AG04450 (cell line): ENCODE measurements at regions not wholly inside any gene's neighbourhood (a gene's known extent, or its start where the extent isn't known, plus 50 kb on each side); places are given as distances from the start of the nearest gene placed in this dataset.

ENCODE experiments used
- CTCF ChIA-PET: fragments of 300-600, 350-600 bp; formaldehyde crosslinking; extraction: SDS; loops from one replicate; lab custom pipeline; 2022; ENCODE audit warnings: antibody characterized with exemption, inconsistent platforms; lab: Charles Lee
- POLR2A ChIA-PET: fragments of 350-600 bp; formaldehyde crosslinking; extraction: SDS; loops from one replicate; lab custom pipeline; 2021; ENCODE audit warnings: antibody characterized with exemption, inconsistent platforms; lab: Yijun Ruan, JAX
- DNase-seq: peaks from one replicate; pipeline ENCODE4 v3.0.0-alpha.2; 2011; ENCODE audit warnings: low read depth, low spot score
- H3K27ac ChIP-seq: one replicate; pipeline ENCODE4 v1.5.1; 2012; ENCODE audit warnings: low read depth, low read length, control low read depth
- H3K27me3 ChIP-seq: one replicate; pipeline ENCODE4 v1.6.0; 2012; ENCODE audit warnings: low read length; ENCODE audit not compliant: control insufficient read depth, insufficient read depth
- H3K4me3 ChIP-seq: 2 replicates; pipeline ENCODE4 v1.5.1; 2011; ENCODE audit warnings: mild to moderate bottlenecking, low read depth, low read length, control low read depth
- H3K9me3 ChIP-seq: 2 replicates; pipeline ENCODE4 v1.5.1; 2012; ENCODE audit warnings: low read length; ENCODE audit not compliant: control insufficient read depth, insufficient read depth
- TF ChIP-seq, protein P1 (sequence below): IDR thresholded peaks from 2 replicates; pipeline ENCODE4 v1.5.1; 2011; ENCODE audit warnings: low read depth, low read length, control low read depth, inconsistent platforms

GRCh38 chr2:149773006-149773405 lies 185.4 kb upstream of the MMADHC start:
- Histone ChIP-seq H3K27ac (no peak overlapping the region), H3K9me3 (no peaks in the 10 kb centered on the region), H3K27me3 (no peaks in the 10 kb centered on the region), H3K4me3 (no peak overlapping the region)
- no peak for DNase-seq
- TF ChIP-seq, protein P1, sequence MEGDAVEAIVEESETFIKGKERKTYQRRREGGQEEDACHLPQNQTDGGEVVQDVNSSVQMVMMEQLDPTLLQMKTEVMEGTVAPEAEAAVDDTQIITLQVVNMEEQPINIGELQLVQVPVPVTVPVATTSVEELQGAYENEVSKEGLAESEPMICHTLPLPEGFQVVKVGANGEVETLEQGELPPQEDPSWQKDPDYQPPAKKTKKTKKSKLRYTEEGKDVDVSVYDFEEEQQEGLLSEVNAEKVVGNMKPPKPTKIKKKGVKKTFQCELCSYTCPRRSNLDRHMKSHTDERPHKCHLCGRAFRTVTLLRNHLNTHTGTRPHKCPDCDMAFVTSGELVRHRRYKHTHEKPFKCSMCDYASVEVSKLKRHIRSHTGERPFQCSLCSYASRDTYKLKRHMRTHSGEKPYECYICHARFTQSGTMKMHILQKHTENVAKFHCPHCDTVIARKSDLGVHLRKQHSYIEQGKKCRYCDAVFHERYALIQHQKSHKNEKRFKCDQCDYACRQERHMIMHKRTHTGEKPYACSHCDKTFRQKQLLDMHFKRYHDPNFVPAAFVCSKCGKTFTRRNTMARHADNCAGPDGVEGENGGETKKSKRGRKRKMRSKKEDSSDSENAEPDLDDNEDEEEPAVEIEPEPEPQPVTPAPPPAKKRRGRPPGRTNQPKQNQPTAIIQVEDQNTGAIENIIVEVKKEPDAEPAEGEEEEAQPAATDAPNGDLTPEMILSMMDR = no peak
- ChIA-PET POLR2A (no interaction called here), CTCF (no interaction called here)

DNA sequence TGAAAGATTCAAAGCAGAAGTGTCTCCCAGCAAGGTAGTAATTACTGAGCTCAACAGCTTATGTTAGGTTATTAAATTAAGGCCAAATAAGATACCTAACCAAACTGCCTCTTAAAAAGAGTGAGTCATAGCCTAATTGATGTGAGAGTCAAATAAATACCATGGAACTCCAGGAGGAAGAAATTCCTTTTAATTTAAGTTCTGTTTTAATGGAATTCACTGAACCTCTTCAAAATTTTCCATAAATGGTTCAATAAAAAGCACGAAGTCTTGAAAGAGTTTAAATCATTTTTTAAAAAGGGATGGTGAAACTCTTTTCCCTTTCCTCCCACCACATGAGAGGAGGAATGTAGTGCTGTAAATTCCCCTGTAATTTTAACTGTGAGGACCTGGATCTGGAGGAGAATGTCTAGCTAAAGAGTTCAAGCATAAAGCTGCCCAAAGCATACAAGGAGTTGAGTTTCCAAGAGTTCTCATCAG lies 180.8 kb upstream of the MMADHC start:
- CTCF ChIA-PET = interaction anchor here (0.7 to 1.0 kb wide), 2 partner anchors 171 to 1470 kb away, joined by 3 read pairs; no protein-coding TSS in a partner anchor
- Histone ChIP-seq H3K4me3 (no peak overlapping the region), H3K9me3 (no peaks in the 10 kb centered on the region), H3K27ac (no peak overlapping the region), H3K27me3 (no peaks in the 10 kb centered on the region)
- TF ChIP-seq, protein P1 = no peak
- DNase-seq = no peak
- POLR2A ChIA-PET = no interaction called here

- no peak for DNase-seq
- TF ChIP-seq, protein P1 = no peak
- ChIA-PET POLR2A (no interaction called here), CTCF (interaction anchor here (1.0 kb wide), 1 partner anchor 171 kb away, joined by 3 read pairs; no protein-coding TSS in a partner anchor)
- no peak overlapping the region for H3K27ac ChIP-seq
- no peak overlapping the region for H3K4me3 ChIP-seq
- no peaks in the 10 kb centered on the region for H3K9me3 ChIP-seq
- H3K27me3 ChIP-seq = no peaks in the 10 kb centered on the region
Measured at GRCh38 chr2:149767516-149767974, 180.0 kb upstream of the MMADHC start.

- ChIA-PET POLR2A (no interaction called here), CTCF (no interaction called here)
- no peak overlapping the region for H3K4me3 ChIP-seq
Measured at GRCh38 chr2:149766339-149766738, 178.8 kb upstream of the MMADHC start.

GRCh38 chr2:149765636-149766035 lies 178.1 kb upstream of the MMADHC start:
- TF ChIP-seq, protein P1 = no peak
- Histone ChIP-seq H3K4me3 (no peak overlapping the region), H3K27ac (no peak overlapping the region), H3K9me3 (no peaks in the 10 kb centered on the region), H3K27me3 (no peaks in the 10 kb centered on the region)
- no peak for DNase-seq
- ChIA-PET CTCF (no interaction called here), POLR2A (no interaction called here)

More at GRCh38 chr2:149766339-149766738, 178.8 kb upstream of the MMADHC start:
- Histone ChIP-seq H3K27ac (no peak overlapping the region), H3K9me3 (no peaks in the 10 kb centered on the region), H3K27me3 (no peaks in the 10 kb centered on the region)
- DNase-seq = no peak
- TF ChIP-seq, protein P1 = no peak
